Common myeloid progenitor, CD34-positive (primary cell): ENCODE measurements at regions not wholly inside any gene's neighbourhood (a gene's known extent, or its start where the extent isn't known, plus 50 kb on each side); places are given as distances from the start of the nearest gene placed in this dataset.

ENCODE experiments used
- CTCF ChIA-PET: fragments of 350-600 bp; sonication (Branson Sonifier 250); formaldehyde crosslinking; loops from one replicate; lab custom pipeline; 2021; ENCODE audit warnings: antibody characterized with exemption; lab: Charles Lee
- POLR2A ChIA-PET: fragments of 350-600 bp; sonication (Branson Sonifier 250); formaldehyde crosslinking; loops from one replicate; lab custom pipeline; 2021; ENCODE audit warnings: antibody characterized with exemption; lab: Charles Lee
- DNase-seq, 3 donors: peaks; one replicate each; pipeline versions ENCODE4 v3.0.0 to v3.0.0-alpha.2; 2013
- H3K27ac ChIP-seq, 2 experiments: 1 replicate in 1 of 2; 2 replicates in 1 of 2; pipeline ENCODE4 v1.7.0; 2013; ENCODE audit warnings: inconsistent platforms in 2 of 2, low read length in 2 of 2, mild to moderate bottlenecking in 2 of 2, low read depth in 1 of 2, moderate library complexity in 1 of 2; ENCODE audit not compliant: severe bottlenecking in 2 of 2, insufficient read depth in 1 of 2, poor library complexity in 1 of 2
- H3K27me3 ChIP-seq, 5 experiments: replicated peaks in 2 of 5; 1 replicate in 3 of 5; 2 replicates in 2 of 5; pipeline versions ENCODE4 v1.6.1 to v1.7.0; 2013; ENCODE audit warnings: low read length in 4 of 5, mild to moderate bottlenecking in 2 of 5, moderate library complexity in 2 of 5, inconsistent platforms in 1 of 5; ENCODE audit not compliant: insufficient read depth in 5 of 5, control insufficient read depth in 4 of 5
- H3K36me3 ChIP-seq, 4 experiments: 1 replicate in 2 of 4; 2 replicates in 2 of 4; pipeline versions ENCODE4 v1.6.1 to v1.7.0; 2013; ENCODE audit warnings: low read length in 3 of 4, control low read depth in 1 of 4, mild to moderate bottlenecking in 1 of 4; ENCODE audit not compliant: control insufficient read depth in 4 of 4, insufficient read depth in 4 of 4
- H3K4me1 ChIP-seq, 4 experiments: 1 replicate in 3 of 4; 2 replicates in 1 of 4; pipeline versions ENCODE4 v1.6.1 to v1.7.1; 2013; ENCODE audit warnings: low read length in 3 of 4, mild to moderate bottlenecking in 3 of 4, control low read depth in 1 of 4, inconsistent platforms in 1 of 4, moderate library complexity in 1 of 4; ENCODE audit not compliant: control insufficient read depth in 4 of 4, insufficient read depth in 4 of 4; ENCODE audit errors: control extremely low read depth in 1 of 4
- H3K4me3 ChIP-seq, 7 experiments: 1 replicate in 4 of 7; 2 replicates in 3 of 7; pipeline versions ENCODE4 v1.5.1 to v1.7.0; 2013; ENCODE audit warnings: mild to moderate bottlenecking in 7 of 7, low read length in 6 of 7, moderate library complexity in 6 of 7, inconsistent platforms in 2 of 7, low read depth in 2 of 7, control low read depth in 1 of 7; ENCODE audit not compliant: insufficient read depth in 4 of 7, control insufficient read depth in 1 of 7; ENCODE audit errors: extremely low read depth in 1 of 7
- H3K9me3 ChIP-seq, 5 experiments: 1 replicate in 4 of 5; 2 replicates in 1 of 5; pipeline versions ENCODE4 v1.6.1 to v1.7.1; 2013; ENCODE audit warnings: low read length in 4 of 5, mild to moderate bottlenecking in 2 of 5, inconsistent platforms in 1 of 5, low read depth in 1 of 5, moderate library complexity in 1 of 5; ENCODE audit not compliant: control insufficient read depth in 4 of 5, insufficient read depth in 2 of 5; ENCODE audit errors: control extremely low read depth in 1 of 5
- WGBS: methylation state at CpG from one replicate; pipeline ENCODE4 v1.1.5; 2013; ENCODE audit not compliant: insufficient coverage; 5-methylcytosine and 5-hydroxymethylcytosine counted together

- Histone ChIP-seq H3K4me1 (peaks cover 0 to 2% (median 0%) of the 10 kb centered on the region in 4 experiments), H3K36me3 (no peaks in the 10 kb centered on the region), H3K4me3 (no peak overlapping the region), H3K27ac (no peak overlapping the region), H3K9me3 (no peaks in the 10 kb centered on the region), H3K27me3 (peaks cover 0 to 2% (median 0%) of the 10 kb centered on the region in 5 experiments)
- ChIA-PET POLR2A (no interaction called here), CTCF (no interaction called here)
- 68% methylated on average over 4 of the region's 4 CpGs for WGBS
- no peak for DNase-seq
Observed at GRCh38 chr3:67297715-67298475, 299.8 kb downstream of the KBTBD8 start.

- Histone ChIP-seq H3K4me3 (no peak overlapping the region), H3K27ac (no peak overlapping the region), H3K36me3 (no peaks in the 10 kb centered on the region), H3K9me3 (no peaks in the 10 kb centered on the region), H3K27me3 (no peaks in the 10 kb centered on the region), H3K4me1 (no peaks in the 10 kb centered on the region)
- DNase-seq, result no peak
- no CpG with 5 or more reads among the region's 2 CpGs for WGBS
- ChIA-PET CTCF (no interaction called here), POLR2A (no interaction called here)
Observed at GRCh38 chr3:67301556-67301955, 303.4 kb downstream of the KBTBD8 start.

DNA sequence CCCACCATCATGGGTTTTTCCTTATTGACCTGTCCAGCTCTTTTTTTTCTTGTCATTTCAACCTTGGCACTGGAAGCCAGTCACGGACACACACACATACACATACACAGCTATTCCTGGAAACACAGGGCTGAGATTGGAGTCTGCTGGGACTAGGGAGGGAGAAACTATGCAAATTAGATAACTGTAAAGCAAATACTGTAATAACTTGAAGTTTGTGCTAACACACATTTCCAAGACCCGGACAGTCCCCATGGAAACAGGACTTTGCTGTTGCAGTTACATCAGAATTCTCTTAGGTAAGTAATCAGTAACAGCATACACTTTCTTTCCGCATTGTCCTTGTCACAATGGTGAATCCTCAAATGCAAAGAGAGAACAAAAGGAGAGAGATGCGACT is 304.4 kb downstream of the KBTBD8 start:
- CTCF ChIA-PET, result no interaction called here
- DNase-seq, result no peak
- H3K36me3 ChIP-seq, result no peaks in the 10 kb centered on the region
- H3K4me1 ChIP-seq, result no peaks in the 10 kb centered on the region
- H3K27me3 ChIP-seq, result no peaks in the 10 kb centered on the region
- POLR2A ChIA-PET, result no interaction called here
- H3K4me3 ChIP-seq, result no peak overlapping the region
- no peak overlapping the region for H3K27ac ChIP-seq
- 100% methylated on average over 1 of the region's 4 CpGs for WGBS
- no peaks in the 10 kb centered on the region for H3K9me3 ChIP-seq

GRCh38 chr3:67305160-67305559 is 307.1 kb downstream of the KBTBD8 start:
- Histone ChIP-seq H3K36me3 (no peaks in the 10 kb centered on the region), H3K27ac (no peak overlapping the region), H3K4me3 (no peak overlapping the region), H3K4me1 (no peaks in the 10 kb centered on the region), H3K9me3 (no peaks in the 10 kb centered on the region), H3K27me3 (peaks cover 0 to 2% (median 0%) of the 10 kb centered on the region in 5 experiments)
- WGBS, result 100% methylated on average over 1 of the region's 2 CpGs
- DNase-seq, result no peak
- POLR2A ChIA-PET, result no interaction called here
- CTCF ChIA-PET, result no interaction called here

GRCh38 chr3:67305922-67306321 is 307.8 kb downstream of the KBTBD8 start:
- no peak overlapping the region for H3K4me3 ChIP-seq
- H3K4me1 ChIP-seq, result no peaks in the 10 kb centered on the region
- H3K9me3 ChIP-seq, result no peaks in the 10 kb centered on the region
- CTCF ChIA-PET, result no interaction called here
- DNase-seq, result no peak
- WGBS, result 79% methylated on average over 2 of the region's 2 CpGs
- no peak overlapping the region for H3K27ac ChIP-seq
- POLR2A ChIA-PET, result no interaction called here
- H3K27me3 ChIP-seq, result peaks cover 0 to 2% (median 0%) of the 10 kb centered on the region in 5 experiments
- H3K36me3 ChIP-seq, result no peaks in the 10 kb centered on the region

- Histone ChIP-seq H3K9me3 (no peaks in the 10 kb centered on the region), H3K27me3 (peaks cover 0 to 2% (median 0%) of the 10 kb centered on the region in 5 experiments)
- WGBS, result 100% methylated on average over 3 of the region's 4 CpGs
Observed at GRCh38 chr3:67311440-67311839, 313.3 kb downstream of the KBTBD8 start.

DNA sequence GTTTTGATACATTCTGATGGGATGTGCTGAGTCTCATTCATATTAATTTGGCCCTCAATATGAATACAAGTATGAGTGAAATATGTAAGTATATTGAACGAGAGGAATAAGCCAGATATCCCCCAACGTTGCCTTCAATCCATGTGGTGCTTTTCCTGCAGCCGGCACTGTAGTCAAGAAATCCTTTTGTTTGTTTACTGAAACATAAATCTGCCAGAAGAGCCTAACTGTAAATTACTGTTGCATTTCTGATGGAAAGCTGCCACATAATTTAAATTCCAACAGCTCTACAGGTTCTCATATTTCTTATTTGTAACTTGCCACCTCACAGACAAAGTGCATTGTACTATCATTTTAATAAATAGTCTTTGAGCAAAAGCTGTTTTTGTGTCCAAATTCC is 314.0 kb downstream of the KBTBD8 start:
- no peak overlapping the region for H3K4me3 ChIP-seq
- no peaks in the 10 kb centered on the region for H3K36me3 ChIP-seq
- no peaks in the 10 kb centered on the region for H3K4me1 ChIP-seq
- WGBS, result 100% methylated on average over 2 of the region's 3 CpGs
- ChIA-PET POLR2A (no interaction called here), CTCF (no interaction called here)
- H3K27ac ChIP-seq, result no peak overlapping the region
- peaks cover 0 to 2% (median 0%) of the 10 kb centered on the region in 5 experiments for H3K27me3 ChIP-seq
- H3K9me3 ChIP-seq, result no peaks in the 10 kb centered on the region
- DNase-seq, result no peak

More at GRCh38 chr3:67311440-67311839, 313.3 kb downstream of the KBTBD8 start:
- Histone ChIP-seq H3K36me3 (no peaks in the 10 kb centered on the region), H3K4me1 (no peaks in the 10 kb centered on the region), H3K27ac (no peak overlapping the region), H3K4me3 (no peak overlapping the region)
- POLR2A ChIA-PET, result no interaction called here
- CTCF ChIA-PET, result no interaction called here
- DNase-seq, result no peak
